ENCODE measurements at regions not wholly inside any gene's neighbourhood (a gene's known extent, or its start where the extent isn't known, plus 50 kb on each side); places are given as distances from the start of the nearest gene placed in this dataset.
A peak's percentile ranks its signal among the peaks of the same experiment; 100 is the strongest.

DNA sequence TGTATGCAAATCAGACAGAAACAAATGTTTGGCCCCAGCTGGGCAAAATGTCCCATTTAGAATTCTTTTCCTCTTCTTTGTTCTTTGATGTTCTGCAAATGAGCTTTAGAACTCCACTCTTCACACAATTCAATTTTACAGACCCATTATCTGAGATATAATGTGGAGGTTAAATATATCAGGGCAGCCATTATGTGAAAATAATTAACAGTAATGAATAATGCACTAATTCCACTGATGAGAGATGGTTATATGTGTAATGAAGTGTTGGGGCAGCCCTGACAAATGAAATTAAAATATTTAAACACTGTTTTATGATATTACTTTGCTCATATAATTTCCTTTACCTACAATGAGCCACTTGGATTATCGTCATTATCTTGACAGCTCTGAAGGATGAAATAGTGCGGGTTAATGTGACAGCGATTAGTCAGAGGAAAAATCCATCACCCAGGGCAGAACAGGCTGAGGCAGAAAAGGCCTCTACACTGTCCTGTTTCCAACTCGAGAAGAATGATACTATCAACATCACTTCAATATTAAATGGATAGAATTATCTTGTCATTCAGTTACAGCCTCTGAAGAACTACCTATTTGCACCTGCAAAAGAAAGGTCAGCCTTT is 321.1 kb downstream of the RBM26 start:
- TF ChIP-seq CTCF (IDR thresholded peaks at IDR 0.05): no peak
- Histone ChIP-seq H3K36me3 (no peaks in the 10 kb centered on the region), H3K4me3 (no peak overlapping the region), H3K27me3 (no peaks in the 10 kb centered on the region), H3K27ac (no peak overlapping the region), H3K9me3 (no peaks in the 10 kb centered on the region), H3K9ac (ENCODE audit: low read depth in 2 of 2, low read length in 2 of 2) (no peak overlapping the region), H3K4me1 (no peaks in the 10 kb centered on the region)
- no peak for DNase-seq
- intact Hi-C loops (cut with DNase I): no loop called here

- Histone ChIP-seq H3K27me3 (no peaks in the 10 kb centered on the region), H3K9ac (ENCODE audit: low read depth in 2 of 2, low read length in 2 of 2) (no peak overlapping the region), H3K4me3 (no peak overlapping the region), H3K4me1 (no peaks in the 10 kb centered on the region), H3K9me3 (no peaks in the 10 kb centered on the region), H3K36me3 (no peaks in the 10 kb centered on the region), H3K27ac (no peak overlapping the region)
- TF ChIP-seq CTCF (IDR thresholded peaks at IDR 0.05): no peak
- intact Hi-C loops (cut with DNase I): no loop called here
- DNase-seq: no peak
These were observed 324.1 kb downstream of the RBM26 start for GRCh38 chr13:79081942-79082341.

- intact Hi-C loops (cut with DNase I): no loop called here
- Histone ChIP-seq H3K27ac (no peak overlapping the region), H3K9me3 (no peaks in the 10 kb centered on the region), H3K27me3 (no peaks in the 10 kb centered on the region), H3K4me3 (no peak overlapping the region), H3K36me3 (no peaks in the 10 kb centered on the region), H3K9ac (ENCODE audit: low read depth in 2 of 2, low read length in 2 of 2) (no peak overlapping the region), H3K4me1 (no peaks in the 10 kb centered on the region)
- TF ChIP-seq CTCF (IDR thresholded peaks at IDR 0.05): no peak
- peak; percentile 17 for DNase-seq
These were observed 326.7 kb downstream of the RBM26 start for GRCh38 chr13:79079351-79079839.

- Histone ChIP-seq H3K4me3 (no peak overlapping the region), H3K9ac (ENCODE audit: low read depth in 2 of 2, low read length in 2 of 2) (no peak overlapping the region), H3K27me3 (no peaks in the 10 kb centered on the region), H3K4me1 (no peaks in the 10 kb centered on the region), H3K36me3 (no peaks in the 10 kb centered on the region), H3K27ac (no peak overlapping the region), H3K9me3 (no peaks in the 10 kb centered on the region)
- no peak for TF ChIP-seq CTCF (IDR thresholded peaks at IDR 0.05)
- intact Hi-C loops (cut with DNase I): no loop called here
- DNase-seq: no peak
These were observed 330.4 kb downstream of the RBM26 start for GRCh38 chr13:79075703-79076102.

DNA sequence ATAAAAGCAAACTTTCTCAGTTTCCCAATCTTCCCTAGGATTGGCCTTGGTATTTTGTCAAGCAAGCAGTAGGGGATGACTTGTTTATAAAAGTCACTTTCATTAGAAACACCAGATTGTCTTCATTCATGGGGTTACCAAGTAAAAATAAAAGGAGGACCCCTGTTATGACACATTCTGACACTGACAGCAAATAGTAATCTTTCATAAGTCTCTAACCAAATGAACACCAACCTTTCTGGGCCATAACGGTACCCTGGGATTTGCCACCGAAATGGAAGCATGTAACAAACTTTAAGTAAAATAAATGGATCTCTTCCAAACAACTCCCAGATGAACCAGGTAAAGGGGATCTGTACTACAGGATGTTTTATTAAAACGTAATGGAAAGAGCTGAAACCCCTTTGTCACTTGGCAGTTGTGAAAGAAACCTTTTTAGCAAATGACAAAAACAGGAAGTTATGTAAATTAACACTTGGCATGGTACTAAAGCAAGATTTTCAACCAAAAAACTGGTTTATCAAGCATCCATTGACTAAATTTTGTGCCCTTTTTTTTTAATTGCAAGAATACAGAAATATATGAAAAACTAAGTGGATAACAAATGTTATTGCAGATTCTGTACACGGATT is 335.6 kb downstream of the RBM26 start:
- Histone ChIP-seq H3K36me3 (no peaks in the 10 kb centered on the region), H3K9me3 (no peaks in the 10 kb centered on the region), H3K4me1 (no peaks in the 10 kb centered on the region), H3K4me3 (no peak overlapping the region), H3K9ac (ENCODE audit: low read depth in 2 of 2, low read length in 2 of 2) (no peak overlapping the region), H3K27me3 (no peaks in the 10 kb centered on the region), H3K27ac (no peak overlapping the region)
- no peak for TF ChIP-seq CTCF (IDR thresholded peaks at IDR 0.05)
- intact Hi-C loops (cut with DNase I): no loop called here
- no peak for DNase-seq
